ENCODE measurements at regions not wholly inside any gene's neighbourhood (a gene's known extent, or its start where the extent isn't known, plus 50 kb on each side); places are given as distances from the start of the nearest gene placed in this dataset.
"Not testable (repeated sequence)": the region's sequence is repeated elsewhere in the genome, so short reads cannot be mapped to it uniquely, and the experiment has no call there.

- ATAC-seq, result no peak
- DNase-seq, result no peak
- intact Hi-C loops (cut with DNase I), result no loop called here
- Histone ChIP-seq H3K27me3 (ENCODE audit: insufficient read depth in 3 of 3, low read length in 2 of 3) (peaks cover 0 to 9% (median 0%) of the 10 kb centered on the region in 3 donors), H3K4me1 (no peaks in the 10 kb centered on the region), H3K27ac (no peak overlapping the region), H3K9me3 (no peaks in the 10 kb centered on the region), H3K4me3 (no peak overlapping the region), H3K36me3 (ENCODE audit: insufficient read depth in 1 of 2, low read depth in 1 of 2) (no peaks in the 10 kb centered on the region)
- TF ChIP-seq, protein P1, sequence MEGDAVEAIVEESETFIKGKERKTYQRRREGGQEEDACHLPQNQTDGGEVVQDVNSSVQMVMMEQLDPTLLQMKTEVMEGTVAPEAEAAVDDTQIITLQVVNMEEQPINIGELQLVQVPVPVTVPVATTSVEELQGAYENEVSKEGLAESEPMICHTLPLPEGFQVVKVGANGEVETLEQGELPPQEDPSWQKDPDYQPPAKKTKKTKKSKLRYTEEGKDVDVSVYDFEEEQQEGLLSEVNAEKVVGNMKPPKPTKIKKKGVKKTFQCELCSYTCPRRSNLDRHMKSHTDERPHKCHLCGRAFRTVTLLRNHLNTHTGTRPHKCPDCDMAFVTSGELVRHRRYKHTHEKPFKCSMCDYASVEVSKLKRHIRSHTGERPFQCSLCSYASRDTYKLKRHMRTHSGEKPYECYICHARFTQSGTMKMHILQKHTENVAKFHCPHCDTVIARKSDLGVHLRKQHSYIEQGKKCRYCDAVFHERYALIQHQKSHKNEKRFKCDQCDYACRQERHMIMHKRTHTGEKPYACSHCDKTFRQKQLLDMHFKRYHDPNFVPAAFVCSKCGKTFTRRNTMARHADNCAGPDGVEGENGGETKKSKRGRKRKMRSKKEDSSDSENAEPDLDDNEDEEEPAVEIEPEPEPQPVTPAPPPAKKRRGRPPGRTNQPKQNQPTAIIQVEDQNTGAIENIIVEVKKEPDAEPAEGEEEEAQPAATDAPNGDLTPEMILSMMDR (IDR thresholded peaks at IDR 0.05), result no peak
Observed at GRCh38 chr20:48364055-48364454, 463.7 kb downstream of the PREX1 start.

DNA sequence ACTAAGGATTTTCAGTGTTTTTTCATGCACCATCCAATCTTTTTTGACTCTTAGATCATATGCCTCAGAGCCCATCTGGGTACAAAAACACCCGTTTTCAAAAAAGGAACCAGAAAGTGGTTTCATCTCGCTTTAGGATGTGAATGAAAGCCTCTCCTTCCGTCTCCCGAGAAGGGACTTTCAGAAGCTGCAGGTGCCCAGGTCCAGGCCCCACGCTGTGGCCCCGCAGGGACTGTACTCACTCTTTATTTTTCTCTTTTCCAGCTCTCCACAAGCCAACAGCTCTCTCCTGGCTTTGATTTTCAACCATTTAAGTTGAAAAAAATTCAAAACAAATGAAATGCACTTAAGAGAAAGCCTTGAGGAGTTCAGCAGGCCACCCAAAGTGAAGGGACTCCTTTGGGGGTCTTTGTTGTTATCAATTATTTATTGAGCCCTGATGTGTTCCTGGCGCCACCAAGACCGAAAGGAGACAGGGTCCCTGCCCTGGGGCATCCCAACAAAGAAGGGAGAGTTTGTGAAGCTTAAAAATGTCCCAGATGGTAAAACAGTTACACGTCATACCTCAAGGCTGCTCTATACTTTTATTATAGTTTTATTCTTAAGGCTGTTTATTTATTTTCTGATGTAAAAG lies 467.3 kb downstream of the PREX1 start:
- Histone ChIP-seq H3K4me3 (no peak overlapping the region), H3K27me3 (ENCODE audit: insufficient read depth in 3 of 3, low read length in 2 of 3) (peaks cover 0 to 3% (median 1%) of the 10 kb centered on the region in 3 donors), H3K36me3 (ENCODE audit: insufficient read depth in 1 of 2, low read depth in 1 of 2) (no peaks in the 10 kb centered on the region), H3K4me1 (no peaks in the 10 kb centered on the region), H3K27ac (no peak overlapping the region), H3K9me3 (no peaks in the 10 kb centered on the region)
- DNase-seq (no peak), ATAC-seq (no peak)
- TF ChIP-seq, protein P1 (IDR thresholded peaks at IDR 0.05), result no peak
- intact Hi-C loops (cut with DNase I), result no loop called here
- WGBS, 3 donors, result 73 to 81% (median 75%) methylated on average over 9 of the region's 9 CpGs

GRCh38 chr20:48359692-48360341 lies 468.0 kb downstream of the PREX1 start:
- no peak for DNase-seq
- 48 to 53% (median 52%) methylated on average over 13 to 17 of the region's 17 CpGs for WGBS, 3 donors
- Histone ChIP-seq H3K9me3 (no peaks in the 10 kb centered on the region), H3K36me3 (ENCODE audit: insufficient read depth in 1 of 2, low read depth in 1 of 2) (no peaks in the 10 kb centered on the region), H3K27me3 (ENCODE audit: insufficient read depth in 3 of 3, low read length in 2 of 3) (peaks cover 0 to 1% (median 0%) of the 10 kb centered on the region in 3 donors), H3K4me3 (no peak overlapping the region), H3K27ac (no peak overlapping the region), H3K4me1 (no peaks in the 10 kb centered on the region)
- TF ChIP-seq, protein P1 (IDR thresholded peaks at IDR 0.05), result no peak
- no peak for ATAC-seq
- intact Hi-C loops (cut with DNase I), result no loop called here

- H3K4me1 ChIP-seq; H3K27ac ChIP-seq; H3K36me3 ChIP-seq (ENCODE audit: insufficient read depth in 1 of 2, low read depth in 1 of 2); intact Hi-C loops (cut with DNase I); DNase-seq; H3K9me3 ChIP-seq; ATAC-seq; H3K27me3 ChIP-seq (ENCODE audit: insufficient read depth in 3 of 3, low read length in 2 of 3); H3K4me3 ChIP-seq: not testable (repeated sequence)
- WGBS, 3 donors, result 50 to 54% (median 53%) methylated on average over 4 to 8 of the region's 8 CpGs
Observed at GRCh38 chr20:48359055-48359390, 468.8 kb downstream of the PREX1 start.

DNA sequence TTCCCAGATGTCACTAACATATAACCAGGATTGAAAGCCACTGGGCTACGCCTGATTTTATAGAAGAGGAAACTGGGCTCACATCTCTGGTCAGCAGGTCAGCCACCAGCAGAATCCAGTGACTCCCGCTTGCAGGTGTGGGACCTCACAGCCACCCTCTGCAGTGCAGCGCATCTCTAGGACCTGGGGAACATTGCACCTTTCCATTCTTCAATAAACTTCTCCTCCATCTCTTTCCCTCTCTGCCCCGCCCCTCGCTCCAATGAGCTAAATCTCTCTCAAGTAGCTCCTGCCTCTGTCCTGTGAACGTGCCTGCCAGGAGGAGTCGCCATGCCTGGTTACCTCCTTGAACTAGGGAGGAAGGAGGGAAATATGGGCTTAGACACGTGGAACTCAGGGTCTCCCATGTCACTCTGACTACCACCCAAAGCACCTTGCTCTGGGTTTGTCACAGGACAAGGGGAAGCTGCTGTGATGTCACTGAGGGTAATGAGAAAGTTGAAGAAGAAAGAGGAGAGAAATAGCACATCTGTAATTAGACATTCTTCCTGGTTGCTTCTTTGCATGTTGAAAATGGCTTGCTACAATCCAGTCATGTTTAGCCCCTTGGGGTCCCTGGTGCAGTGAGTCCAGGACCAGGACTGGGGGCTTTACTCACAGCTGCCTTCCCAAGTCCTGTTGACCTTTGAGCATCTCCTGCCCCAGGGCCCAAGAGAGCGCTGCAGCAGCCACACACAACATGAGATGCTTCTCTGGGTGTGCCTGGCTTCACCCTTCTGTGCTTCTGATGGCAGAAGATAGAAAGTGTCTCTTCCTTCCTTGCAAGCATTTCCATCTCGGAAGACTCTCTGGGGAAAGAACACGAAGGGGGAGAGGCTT lies 469.4 kb downstream of the PREX1 start:
- TF ChIP-seq, protein P1 (IDR thresholded peaks at IDR 0.05), result no peak
- no peak for ATAC-seq

More for the DNA sequence above, 469.4 kb downstream of the PREX1 start:
- Histone ChIP-seq H3K27me3 (ENCODE audit: insufficient read depth in 3 of 3, low read length in 2 of 3) (peaks cover 0 to 1% (median 0%) of the 10 kb centered on the region in 3 donors), H3K4me1 (no peaks in the 10 kb centered on the region), H3K27ac (no peak overlapping the region), H3K36me3 (ENCODE audit: insufficient read depth in 1 of 2, low read depth in 1 of 2) (no peaks in the 10 kb centered on the region), H3K4me3 (no peak overlapping the region), H3K9me3 (no peaks in the 10 kb centered on the region)
- no peak for DNase-seq
- intact Hi-C loops (cut with DNase I), result no loop called here
- 74 to 81% (median 76%) methylated on average over 11 of the region's 11 CpGs for WGBS, 3 donors
